GM12891 (cell line): ENCODE measurements at regions not wholly inside any gene's neighbourhood (a gene's known extent, or its start where the extent isn't known, plus 50 kb on each side); places are given as distances from the start of the nearest gene placed in this dataset.

Experiments
- DNase-seq: peaks from one replicate; pipeline ENCODE4 v3.0.0; 2011; ENCODE audit warnings: low spot score; ENCODE audit not compliant: insufficient read length
- FAIRE-seq: peaks from 2 replicates; lab custom pipeline; 2011; peaks lifted over from hg19 to GRCh38; lab: Jason Lieb, UNC
- PAX5 ChIP-seq: IDR thresholded peaks from 2 replicates; pipeline ENCODE4 v1.6.1; 2011; ENCODE audit warnings: low read length, moderate library complexity, mild to moderate bottlenecking; ENCODE audit not compliant: insufficient read depth, severe bottlenecking
- POLR2A ChIP-seq: IDR thresholded peaks from 2 replicates; pipeline ENCODE4 v1.6.1; 2011; ENCODE audit warnings: low read depth, low read length, control low read depth
- POLR2AphosphoS5 ChIP-seq: IDR thresholded peaks from 2 replicates; pipeline ENCODE4 v1.6.1; 2011; ENCODE audit warnings: low read depth, low read length, control low read depth
- POU2F2 ChIP-seq: IDR thresholded peaks from 2 replicates; pipeline ENCODE4 v1.6.1; 2011; ENCODE audit warnings: low read depth, mild to moderate bottlenecking, control low read depth, low read length, moderate library complexity
- SPI1 ChIP-seq: IDR thresholded peaks from 2 replicates; pipeline ENCODE4 v1.6.1; 2011; ENCODE audit warnings: low read depth, low read length, control low read depth
- TAF1 ChIP-seq: IDR thresholded peaks from 2 replicates; pipeline ENCODE4 v1.6.1; 2011; ENCODE audit warnings: low read depth, low read length, control low read depth

- DNase-seq (no peak), FAIRE-seq (no peak)
- no peak for TF ChIP-seq PAX5
- TF ChIP-seq SPI1: no peak
- TF ChIP-seq POU2F2: no peak
- TF ChIP-seq POLR2AphosphoS5: no peak
- no peak for TF ChIP-seq POLR2A
- TF ChIP-seq TAF1: no peak
Measured at GRCh38 chr16:35249051-35249450, 1789.6 kb downstream of the TP53TG3F start.

GRCh38 chr16:35252356-35252936 lies 1793.0 kb downstream of the TP53TG3F start:
- FAIRE-seq: no peak
- TF ChIP-seq PAX5: no peak
- no peak for TF ChIP-seq TAF1
- no peak for TF ChIP-seq POLR2AphosphoS5
- no peak for TF ChIP-seq POU2F2
- no peak for TF ChIP-seq POLR2A
- TF ChIP-seq SPI1: no peak

GRCh38 chr16:35255186-35255803 lies 1795.9 kb downstream of the TP53TG3F start:
- DNase-seq: no peak
- FAIRE-seq: no peak

More at GRCh38 chr16:35252356-35252936, 1793.0 kb downstream of the TP53TG3F start:
- DNase-seq: no peak

GRCh38 chr16:35255816-35256215 lies 1796.4 kb downstream of the TP53TG3F start:
- FAIRE-seq: no peak
- DNase-seq: no peak
- TF ChIP-seq POLR2AphosphoS5: no peak
- no peak for TF ChIP-seq PAX5
- no peak for TF ChIP-seq POU2F2
- TF ChIP-seq TAF1: no peak
- no peak for TF ChIP-seq POLR2A
- TF ChIP-seq SPI1: no peak

More at GRCh38 chr16:35255186-35255803, 1795.9 kb downstream of the TP53TG3F start:
- no peak for TF ChIP-seq PAX5
- TF ChIP-seq POLR2A: no peak
- no peak for TF ChIP-seq SPI1
- TF ChIP-seq POLR2AphosphoS5: no peak
- no peak for TF ChIP-seq POU2F2
- no peak for TF ChIP-seq TAF1

GRCh38 chr16:35258381-35258780 lies 1799.0 kb downstream of the TP53TG3F start:
- TF ChIP-seq POLR2AphosphoS5 (no peak), POLR2A (no peak), SPI1 (no peak), TAF1 (no peak), PAX5 (no peak), POU2F2 (no peak)
- DNase-seq (no peak), FAIRE-seq (no peak)

- TF ChIP-seq POU2F2 (no peak), PAX5 (no peak), POLR2AphosphoS5 (no peak), SPI1 (no peak), POLR2A (no peak), TAF1 (no peak)
- DNase-seq (no peak), FAIRE-seq (no peak)
Measured at GRCh38 chr16:35295856-35296255, 1836.4 kb downstream of the TP53TG3F start.

- DNase-seq: no peak
- FAIRE-seq: no peak
- TF ChIP-seq PAX5: no peak
- TF ChIP-seq POU2F2: no peak
- no peak for TF ChIP-seq SPI1
- no peak for TF ChIP-seq POLR2AphosphoS5
- no peak for TF ChIP-seq TAF1
- no peak for TF ChIP-seq POLR2A
Measured at GRCh38 chr16:35296962-35297653, 1837.7 kb downstream of the TP53TG3F start.

GRCh38 chr16:35298460-35299243 lies 1839.2 kb downstream of the TP53TG3F start:
- DNase-seq (no peak), FAIRE-seq (no peak)
- TF ChIP-seq PAX5 (no peak), SPI1 (no peak), TAF1 (no peak), POLR2A (no peak), POU2F2 (no peak), POLR2AphosphoS5 (no peak)

GRCh38 chr16:35302859-35303258 lies 1843.4 kb downstream of the TP53TG3F start:
- no peak for TF ChIP-seq PAX5
- no peak for TF ChIP-seq POLR2AphosphoS5
- no peak for TF ChIP-seq POLR2A
- no peak for TF ChIP-seq SPI1
- TF ChIP-seq POU2F2: no peak
- TF ChIP-seq TAF1: no peak
- FAIRE-seq (no peak), DNase-seq (no peak)
